ENCODE measurements at regions not wholly inside any gene's neighbourhood (a gene's known extent, or its start where the extent isn't known, plus 50 kb on each side); places are given as distances from the start of the nearest gene placed in this dataset.
"Not testable (repeated sequence)": the region's sequence is repeated elsewhere in the genome, so short reads cannot be mapped to it uniquely, and the experiment has no call there.

- DNase-seq: no peak
These were observed 629.7 kb downstream of the CCDC85A start for GRCh38 chr2:56813490-56813889.

GRCh38 chr2:56816666-56817065 lies 632.9 kb downstream of the CCDC85A start:
- no peak for DNase-seq

- no peak for DNase-seq
These were observed 648.0 kb downstream of the CCDC85A start for GRCh38 chr2:56831780-56832179.

- DNase-seq: no peak
These were observed 650.9 kb downstream of the CCDC85A start for GRCh38 chr2:56834686-56835085.

GRCh38 chr2:56840009-56840408 lies 656.2 kb downstream of the CCDC85A start:
- DNase-seq: not testable (repeated sequence)

GRCh38 chr2:56860991-56861390 lies 677.2 kb downstream of the CCDC85A start:
- no peak for DNase-seq

- no peak for DNase-seq
These were observed 687.9 kb downstream of the CCDC85A start for GRCh38 chr2:56871644-56872043.

- DNase-seq: no peak
These were observed 690.9 kb downstream of the CCDC85A start for GRCh38 chr2:56874717-56875116.

GRCh38 chr2:56889738-56890137 lies 705.9 kb downstream of the CCDC85A start:
- DNase-seq: no peak

GRCh38 chr2:56892382-56892781 lies 708.6 kb downstream of the CCDC85A start:
- no peak for DNase-seq

- DNase-seq: no peak
These were observed 715.2 kb downstream of the CCDC85A start for GRCh38 chr2:56898986-56899385.

GRCh38 chr2:56912490-56912889 lies 728.7 kb downstream of the CCDC85A start:
- DNase-seq: no peak

- DNase-seq: no peak
These were observed 735.0 kb downstream of the CCDC85A start for GRCh38 chr2:56918790-56919189.

- DNase-seq: no peak
These were observed 750.2 kb downstream of the CCDC85A start for GRCh38 chr2:56933976-56934375.

- no peak for DNase-seq
These were observed 751.1 kb downstream of the CCDC85A start for GRCh38 chr2:56934866-56935265.

- no peak for DNase-seq
These were observed 756.3 kb downstream of the CCDC85A start for GRCh38 chr2:56940054-56940453.

- no peak for DNase-seq
These were observed 769.1 kb downstream of the CCDC85A start for GRCh38 chr2:56952871-56953270.

GRCh38 chr2:56960581-56960980 lies 776.8 kb downstream of the CCDC85A start:
- DNase-seq: no peak

GRCh38 chr2:56962673-56963072 lies 778.9 kb downstream of the CCDC85A start:
- DNase-seq: no peak

GRCh38 chr2:56969513-56969912 lies 785.7 kb downstream of the CCDC85A start:
- no peak for DNase-seq

- no peak for DNase-seq
These were observed 787.7 kb downstream of the CCDC85A start for GRCh38 chr2:56971383-56971974.

- DNase-seq: no peak
These were observed 797.8 kb downstream of the CCDC85A start for GRCh38 chr2:56981554-56981953.

GRCh38 chr2:56985609-56986008 lies 801.8 kb downstream of the CCDC85A start:
- DNase-seq: no peak

- DNase-seq: no peak
These were observed 838.7 kb downstream of the CCDC85A start for GRCh38 chr2:57022496-57022895.

- DNase-seq: no peak
These were observed 861.3 kb downstream of the CCDC85A start for GRCh38 chr2:57044931-57045635.
